ENCODE measurements at regions not wholly inside any gene's neighbourhood (a gene's known extent, or its start where the extent isn't known, plus 50 kb on each side); places are given as distances from the start of the nearest gene placed in this dataset.

GRCh38 chr14:38145142-38145541, 62.6 kb upstream of the SSTR1 start:
- DNase-seq (no peak), ATAC-seq (no peak)
- POLR2A ChIA-PET: no interaction called here
- Mint-ChIP-seq H3K9me3 (ENCODE audit: insufficient read depth) (no peaks in the 10 kb centered on the region), H3K4me3 (no peak overlapping the region), H3K36me3 (ENCODE audit: low read depth) (no peaks in the 10 kb centered on the region), H3K27ac (no peak overlapping the region), H3K4me1 (ENCODE audit: low read depth) (no peaks in the 10 kb centered on the region), H3K27me3 (ENCODE audit: low read depth) (no peaks in the 10 kb centered on the region)
- CTCF ChIA-PET: no interaction called here

GRCh38 chr14:38150075-38150474, 57.6 kb upstream of the SSTR1 start:
- Mint-ChIP-seq H3K9me3 (ENCODE audit: insufficient read depth) (no peaks in the 10 kb centered on the region), H3K27me3 (ENCODE audit: low read depth) (no peaks in the 10 kb centered on the region), H3K4me1 (ENCODE audit: low read depth) (no peaks in the 10 kb centered on the region), H3K27ac (no peak overlapping the region), H3K4me3 (no peak overlapping the region), H3K36me3 (ENCODE audit: low read depth) (no peaks in the 10 kb centered on the region)
- DNase-seq (no peak), ATAC-seq (no peak)
- ChIA-PET CTCF (interaction anchor here (0.7 to 1.3 kb wide), 3 partner anchors 14 to 244 kb away, joined by 3 to 4 read pairs (median 4); no protein-coding TSS in a partner anchor), POLR2A (no interaction called here)

Measured in activated CD8-positive, alpha-beta T cell treated with anti-CD3 and anti-CD28 coated beads, Interleukin-2, amount 10 ng/mL, durations not matched to agents 7 days and 5 days (primary cell).